ENCODE measurements at regions not wholly inside any gene's neighbourhood (a gene's known extent, or its start where the extent isn't known, plus 50 kb on each side); places are given as distances from the start of the nearest gene placed in this dataset.

DNA sequence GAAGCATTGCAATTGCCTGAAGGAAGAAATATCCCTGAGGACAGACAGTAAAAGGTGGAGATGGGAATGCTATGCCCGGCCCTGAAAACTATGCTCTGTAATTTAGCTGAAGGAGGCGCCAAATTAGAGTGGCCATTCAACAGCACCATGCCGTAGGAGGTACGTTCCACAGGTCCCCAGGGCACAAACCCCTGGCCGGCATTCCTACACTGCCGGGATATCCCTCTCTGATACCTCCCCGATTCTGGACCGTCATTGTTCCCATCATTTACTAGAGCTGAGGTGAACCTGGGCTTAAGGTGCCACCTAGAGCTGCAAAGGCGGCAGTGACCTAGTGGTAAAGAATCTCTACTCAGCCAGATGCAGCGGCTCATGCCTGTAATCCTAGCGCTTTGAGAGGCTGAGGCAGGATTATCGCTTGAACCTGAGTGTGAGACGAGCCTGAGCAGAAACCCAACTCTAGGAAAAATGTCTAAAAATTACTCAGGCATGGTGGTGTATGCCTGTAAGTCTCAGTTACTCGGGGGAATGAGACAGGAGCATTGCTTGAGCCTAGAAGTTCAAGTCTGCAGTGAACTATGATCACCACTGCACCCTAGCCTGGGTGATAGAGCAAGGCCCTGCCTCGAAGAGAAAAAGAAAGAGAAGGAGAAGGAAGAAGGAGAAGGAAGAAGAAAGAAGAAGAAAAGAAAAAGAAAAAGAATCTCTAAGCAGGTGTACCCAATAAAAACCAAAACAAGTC is 53.0 kb upstream of the TNKS2 start:
- peak overlapping the region in 2 of 3 donors; percentile 31 to 45 for H3K4me3 ChIP-seq
- H3K27ac ChIP-seq, result peak overlapping the region in 1 of 3 donors; percentile 19
- H3K9me3 ChIP-seq, result no peaks in the 10 kb centered on the region
- DNase-seq (peak; percentile 55 to 74 (median 63)), ATAC-seq (peak; percentile 92 to 99 (median 94))
- WGBS (ENCODE audit: insufficient coverage, low coverage, low lambda C conversion rate, missing lambda C conversion rate), result 13% methylated on average over 9 of the region's 15 CpGs
- no peaks in the 10 kb centered on the region for H3K36me3 ChIP-seq
- no peaks in the 10 kb centered on the region for H3K27me3 ChIP-seq
- H3K4me1 ChIP-seq, result peaks cover 0 to 32% (median 8%) of the 10 kb centered on the region in 4 donors
- TF ChIP-seq POLR2A (IDR thresholded peaks at IDR 0.05), result no peak
- TF ChIP-seq, protein P1, sequence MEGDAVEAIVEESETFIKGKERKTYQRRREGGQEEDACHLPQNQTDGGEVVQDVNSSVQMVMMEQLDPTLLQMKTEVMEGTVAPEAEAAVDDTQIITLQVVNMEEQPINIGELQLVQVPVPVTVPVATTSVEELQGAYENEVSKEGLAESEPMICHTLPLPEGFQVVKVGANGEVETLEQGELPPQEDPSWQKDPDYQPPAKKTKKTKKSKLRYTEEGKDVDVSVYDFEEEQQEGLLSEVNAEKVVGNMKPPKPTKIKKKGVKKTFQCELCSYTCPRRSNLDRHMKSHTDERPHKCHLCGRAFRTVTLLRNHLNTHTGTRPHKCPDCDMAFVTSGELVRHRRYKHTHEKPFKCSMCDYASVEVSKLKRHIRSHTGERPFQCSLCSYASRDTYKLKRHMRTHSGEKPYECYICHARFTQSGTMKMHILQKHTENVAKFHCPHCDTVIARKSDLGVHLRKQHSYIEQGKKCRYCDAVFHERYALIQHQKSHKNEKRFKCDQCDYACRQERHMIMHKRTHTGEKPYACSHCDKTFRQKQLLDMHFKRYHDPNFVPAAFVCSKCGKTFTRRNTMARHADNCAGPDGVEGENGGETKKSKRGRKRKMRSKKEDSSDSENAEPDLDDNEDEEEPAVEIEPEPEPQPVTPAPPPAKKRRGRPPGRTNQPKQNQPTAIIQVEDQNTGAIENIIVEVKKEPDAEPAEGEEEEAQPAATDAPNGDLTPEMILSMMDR (IDR thresholded peaks at IDR 0.05), result peak; percentile 55 to 75 (median 70)
- intact Hi-C loops (cut with DNase I), result loop anchor here (10.0 kb wide), 1 partner anchor 110 kb away; the partner anchor contains the start of gene PPP1R3C (in 2 of the 2)

GRCh38 chr10:91743465-91743864 is 54.8 kb upstream of the TNKS2 start:
- H3K4me3 ChIP-seq, result no peak overlapping the region
- no peaks in the 10 kb centered on the region for H3K36me3 ChIP-seq
- intact Hi-C loops (cut with DNase I), result loop anchor here (10.0 kb wide), 1 partner anchor 109 kb away; the partner anchor contains the start of gene PPP1R3C (in 2 of the 2)
- peak overlapping the region in 1 of 3 donors; percentile 81 for H3K27ac ChIP-seq
- ATAC-seq (peak; percentile 17 to 56 (median 46)), DNase-seq (no peak)
- no peaks in the 10 kb centered on the region for H3K27me3 ChIP-seq
- peaks cover 0 to 32% (median 8%) of the 10 kb centered on the region in 4 donors for H3K4me1 ChIP-seq
- no peaks in the 10 kb centered on the region for H3K9me3 ChIP-seq
- whole genome bisulfite sequencing (ENCODE audit: insufficient coverage, low coverage, low lambda C conversion rate, missing lambda C conversion rate), result 26% methylated on average over 1 of the region's 1 CpG
- TF ChIP-seq, protein P1 (IDR thresholded peaks at IDR 0.05), result no peak
- no peak for TF ChIP-seq POLR2A (IDR thresholded peaks at IDR 0.05)

GRCh38 chr10:91742229-91742628 is 56.0 kb upstream of the TNKS2 start:
- ATAC-seq (peak; percentile 42 to 81 (median 54)), DNase-seq (no peak)

GRCh38 chr10:91741356-91741755 is 56.9 kb upstream of the TNKS2 start:
- intact Hi-C loops (cut with DNase I), result loop anchor here (10.0 kb wide), 1 partner anchor 107 kb away; the partner anchor contains the start of gene PPP1R3C (in 2 of the 2)
- 27% methylated on average over 1 of the region's 1 CpG for whole genome bisulfite sequencing (ENCODE audit: insufficient coverage, low coverage, low lambda C conversion rate, missing lambda C conversion rate)
- H3K4me1 ChIP-seq, result peaks cover 0 to 32% (median 8%) of the 10 kb centered on the region in 4 donors
- no peaks in the 10 kb centered on the region for H3K9me3 ChIP-seq
- H3K27me3 ChIP-seq, result no peaks in the 10 kb centered on the region
- ATAC-seq (peak in 2 of 4 donors; percentile 10 to 13), DNase-seq (no peak)
- no peak overlapping the region for H3K27ac ChIP-seq
- no peaks in the 10 kb centered on the region for H3K36me3 ChIP-seq
- no peak overlapping the region for H3K4me3 ChIP-seq
- no peak for TF ChIP-seq POLR2A (IDR thresholded peaks at IDR 0.05)
- TF ChIP-seq, protein P1 (IDR thresholded peaks at IDR 0.05), result no peak

More at GRCh38 chr10:91742229-91742628, 56.0 kb upstream of the TNKS2 start:
- H3K27me3 ChIP-seq, result no peaks in the 10 kb centered on the region
- WGBS (ENCODE audit: insufficient coverage, low coverage, low lambda C conversion rate, missing lambda C conversion rate), result 2% methylated on average over 1 of the region's 1 CpG
- peak overlapping the region in 1 of 3 donors; percentile 6 for H3K4me3 ChIP-seq
- H3K36me3 ChIP-seq, result no peaks in the 10 kb centered on the region
- H3K9me3 ChIP-seq, result no peaks in the 10 kb centered on the region
- H3K27ac ChIP-seq, result peak overlapping the region in 2 of 3 donors; percentile 71 to 81
- TF ChIP-seq POLR2A (IDR thresholded peaks at IDR 0.05), result no peak
- TF ChIP-seq, protein P1 (IDR thresholded peaks at IDR 0.05), result peak in 1 of 4 donors; percentile 15
- H3K4me1 ChIP-seq, result peaks cover 0 to 32% (median 8%) of the 10 kb centered on the region in 4 donors
- intact Hi-C loops (cut with DNase I), result loop anchor here (10.0 kb wide), 1 partner anchor 107 kb away; the partner anchor contains the start of gene PPP1R3C (in 2 of the 2)
